ENCODE measurements at regions not wholly inside any gene's neighbourhood (a gene's known extent, or its start where the extent isn't known, plus 50 kb on each side); places are given as distances from the start of the nearest gene placed in this dataset.

- DNase-seq (ENCODE audit: extremely low read depth in 1 of 11, low read depth in 9 of 11, low spot score in 4 of 11) = no peak
These were observed 119.5 kb upstream of the TNC start for GRCh38 chr9:115237385-115237998.

- no peak for DNase-seq (ENCODE audit: extremely low read depth in 1 of 11, low read depth in 9 of 11, low spot score in 4 of 11)
These were observed 122.7 kb upstream of the TNC start for GRCh38 chr9:115240676-115241075.

GRCh38 chr9:115241641-115242040 is 123.7 kb upstream of the TNC start:
- no peak for DNase-seq (ENCODE audit: extremely low read depth in 1 of 11, low read depth in 9 of 11, low spot score in 4 of 11)

- no peak for DNase-seq (ENCODE audit: extremely low read depth in 1 of 11, low read depth in 9 of 11, low spot score in 4 of 11)
These were observed 131.5 kb upstream of the TNC start for GRCh38 chr9:115249488-115249887.

- DNase-seq (ENCODE audit: extremely low read depth in 1 of 11, low read depth in 9 of 11, low spot score in 4 of 11) = peak in 10 of 11 donors; percentile 53 to 89 (median 76)
These were observed 132.7 kb upstream of the TNC start for GRCh38 chr9:115250621-115251032.

- DNase-seq (ENCODE audit: extremely low read depth in 1 of 11, low read depth in 9 of 11, low spot score in 4 of 11) = peak in 5 of 11 donors; percentile 42 to 79 (median 67)
These were observed 136.6 kb upstream of the TNC start for GRCh38 chr9:115254287-115255180.

- no peak for DNase-seq (ENCODE audit: extremely low read depth in 1 of 11, low read depth in 9 of 11, low spot score in 4 of 11)
These were observed 143.7 kb upstream of the TNC start for GRCh38 chr9:115261656-115262081.

GRCh38 chr9:115262477-115262876 is 144.5 kb upstream of the TNC start:
- DNase-seq (ENCODE audit: extremely low read depth in 1 of 11, low read depth in 9 of 11, low spot score in 4 of 11) = no peak

GRCh38 chr9:115262952-115263351 is 145.0 kb upstream of the TNC start:
- no peak for DNase-seq (ENCODE audit: extremely low read depth in 1 of 11, low read depth in 9 of 11, low spot score in 4 of 11)

GRCh38 chr9:115263371-115264075 is 145.6 kb upstream of the TNC start:
- DNase-seq (ENCODE audit: extremely low read depth in 1 of 11, low read depth in 9 of 11, low spot score in 4 of 11) = no peak

- no peak for DNase-seq (ENCODE audit: extremely low read depth in 1 of 11, low read depth in 9 of 11, low spot score in 4 of 11)
These were observed 146.4 kb upstream of the TNC start for GRCh38 chr9:115264313-115264712.

GRCh38 chr9:115267790-115268189 is 149.8 kb upstream of the TNC start:
- peak in 1 of 11 donors; percentile 51 for DNase-seq (ENCODE audit: extremely low read depth in 1 of 11, low read depth in 9 of 11, low spot score in 4 of 11)

GRCh38 chr9:115275753-115276152 is 157.8 kb upstream of the TNC start:
- DNase-seq (ENCODE audit: extremely low read depth in 1 of 11, low read depth in 9 of 11, low spot score in 4 of 11) = no peak

GRCh38 chr9:115276621-115277020 is 158.7 kb upstream of the TNC start:
- no peak for DNase-seq (ENCODE audit: extremely low read depth in 1 of 11, low read depth in 9 of 11, low spot score in 4 of 11)

- DNase-seq (ENCODE audit: extremely low read depth in 1 of 11, low read depth in 9 of 11, low spot score in 4 of 11) = no peak
These were observed 159.3 kb upstream of the TNC start for GRCh38 chr9:115277301-115277700.

- no peak for DNase-seq (ENCODE audit: extremely low read depth in 1 of 11, low read depth in 9 of 11, low spot score in 4 of 11)
These were observed 160.5 kb upstream of the TNC start for GRCh38 chr9:115278326-115279035.

GRCh38 chr9:115283395-115283794 is 165.4 kb upstream of the TNC start:
- no peak for DNase-seq (ENCODE audit: extremely low read depth in 1 of 11, low read depth in 9 of 11, low spot score in 4 of 11)

GRCh38 chr9:115285836-115286235 is 167.9 kb upstream of the TNC start:
- DNase-seq (ENCODE audit: extremely low read depth in 1 of 11, low read depth in 9 of 11, low spot score in 4 of 11) = no peak

GRCh38 chr9:115286411-115286810 is 168.5 kb upstream of the TNC start:
- no peak for DNase-seq (ENCODE audit: extremely low read depth in 1 of 11, low read depth in 9 of 11, low spot score in 4 of 11)
